ENCODE measurements at regions not wholly inside any gene's neighbourhood (a gene's known extent, or its start where the extent isn't known, plus 50 kb on each side); places are given as distances from the start of the nearest gene placed in this dataset.

GRCh38 chr14:42624980-42625761 lies 1018.5 kb downstream of the LRFN5 start:
- no peak for DNase-seq (ENCODE audit: low spot score)

- no peak for DNase-seq (ENCODE audit: low spot score)
These were observed 1010.3 kb downstream of the LRFN5 start for GRCh38 chr14:42617005-42617404.

- no peak for DNase-seq (ENCODE audit: low spot score)
These were observed 1000.2 kb downstream of the LRFN5 start for GRCh38 chr14:42606839-42607238.

GRCh38 chr14:42602336-42602845 lies 995.7 kb downstream of the LRFN5 start:
- DNase-seq (ENCODE audit: low spot score) = no peak

GRCh38 chr14:42572032-42572431 lies 965.4 kb downstream of the LRFN5 start:
- no peak for DNase-seq (ENCODE audit: low spot score)

GRCh38 chr14:42569227-42569626 lies 962.6 kb downstream of the LRFN5 start:
- DNase-seq (ENCODE audit: low spot score) = no peak

GRCh38 chr14:42565556-42565955 lies 958.9 kb downstream of the LRFN5 start:
- DNase-seq (ENCODE audit: low spot score) = no peak

GRCh38 chr14:42563313-42563712 lies 956.6 kb downstream of the LRFN5 start:
- DNase-seq (ENCODE audit: low spot score) = no peak

GRCh38 chr14:42556551-42556950 lies 949.9 kb downstream of the LRFN5 start:
- DNase-seq (ENCODE audit: low spot score) = no peak

- DNase-seq (ENCODE audit: low spot score) = no peak
These were observed 948.7 kb downstream of the LRFN5 start for GRCh38 chr14:42555365-42555764.

- DNase-seq (ENCODE audit: low spot score) = no peak
These were observed 947.4 kb downstream of the LRFN5 start for GRCh38 chr14:42554091-42554490.

GRCh38 chr14:42550310-42550709 lies 943.6 kb downstream of the LRFN5 start:
- DNase-seq (ENCODE audit: low spot score) = no peak

GRCh38 chr14:42548349-42548748 lies 941.7 kb downstream of the LRFN5 start:
- no peak for DNase-seq (ENCODE audit: low spot score)

- DNase-seq (ENCODE audit: low spot score) = no peak
These were observed 939.0 kb downstream of the LRFN5 start for GRCh38 chr14:42545636-42546035.

- DNase-seq (ENCODE audit: low spot score) = no peak
These were observed 934.9 kb downstream of the LRFN5 start for GRCh38 chr14:42541535-42542001.

- DNase-seq (ENCODE audit: low spot score) = no peak
These were observed 928.7 kb downstream of the LRFN5 start for GRCh38 chr14:42535397-42535796.

- DNase-seq (ENCODE audit: low spot score) = no peak
These were observed 926.8 kb downstream of the LRFN5 start for GRCh38 chr14:42533476-42533875.

GRCh38 chr14:42532194-42532593 lies 925.5 kb downstream of the LRFN5 start:
- DNase-seq (ENCODE audit: low spot score) = no peak

- DNase-seq (ENCODE audit: low spot score) = no peak
These were observed 920.5 kb downstream of the LRFN5 start for GRCh38 chr14:42527141-42527540.

- DNase-seq (ENCODE audit: low spot score) = no peak
These were observed 917.0 kb downstream of the LRFN5 start for GRCh38 chr14:42523666-42524065.

- DNase-seq (ENCODE audit: low spot score) = no peak
These were observed 911.3 kb downstream of the LRFN5 start for GRCh38 chr14:42517806-42518500.

- no peak for DNase-seq (ENCODE audit: low spot score)
These were observed 907.2 kb downstream of the LRFN5 start for GRCh38 chr14:42513837-42514236.

- DNase-seq (ENCODE audit: low spot score) = no peak
These were observed 903.4 kb downstream of the LRFN5 start for GRCh38 chr14:42510071-42510470.
